ENCODE measurements at regions not wholly inside any gene's neighbourhood (a gene's known extent, or its start where the extent isn't known, plus 50 kb on each side); places are given as distances from the start of the nearest gene placed in this dataset.

DNA sequence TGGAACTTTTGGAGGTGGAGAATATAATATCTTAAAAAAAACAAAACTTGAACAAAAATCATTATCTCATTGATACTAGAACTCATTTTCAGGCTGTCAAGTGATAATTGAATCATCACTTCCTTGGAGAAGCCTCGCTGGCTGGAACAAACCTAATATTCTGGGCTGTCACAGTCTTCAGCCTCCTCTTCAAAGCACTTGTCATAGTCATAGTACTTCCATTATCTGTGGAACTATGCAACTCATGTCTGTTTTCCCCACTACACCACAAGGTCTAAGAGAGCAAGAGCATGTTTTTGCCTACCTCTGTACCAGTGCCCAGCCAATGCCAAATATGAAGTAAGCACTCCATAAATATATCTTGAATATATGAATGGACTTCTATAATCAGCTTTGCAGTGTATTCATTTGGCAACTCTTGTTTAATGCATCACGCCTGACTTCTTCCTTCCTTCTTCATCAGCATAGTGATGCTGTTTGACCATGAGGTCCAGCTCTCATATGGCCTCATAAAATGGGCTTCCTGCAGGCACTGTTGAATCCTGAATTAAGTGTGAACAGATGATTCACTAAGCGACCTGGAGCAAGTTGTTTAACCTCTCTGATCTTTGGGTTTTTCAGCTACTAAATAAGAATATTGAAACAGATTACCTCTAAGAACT, 86.6 kb upstream of the SNRK start:
- Histone ChIP-seq H3K4me3 (ENCODE audit: low read length in 2 of 2) (no peak overlapping the region), H3K9me3 (ENCODE audit: control insufficient read depth, low read length) (peaks cover 4% of the 10 kb centered on the region), H3K36me3 (ENCODE audit: control insufficient read depth in 1 of 2, insufficient read depth in 2 of 2, low read length in 1 of 2) (no peaks in the 10 kb centered on the region), H3K27me3 (ENCODE audit: control insufficient read depth in 1 of 2, insufficient read depth in 2 of 2, low read length in 1 of 2) (no peaks in the 10 kb centered on the region), H3K27ac (ENCODE audit: low read depth in 1 of 2, low read length in 2 of 2) (no peak overlapping the region), H3K4me1 (ENCODE audit: control insufficient read depth in 1 of 2, insufficient read depth in 2 of 2, low read length in 2 of 2) (no peaks in the 10 kb centered on the region)
- no peak for DNase-seq
- 84 to 85% methylated on average over 3 of the region's 3 CpGs for WGBS, 2 donors
- no peak for ATAC-seq (ENCODE audit: low FRiP score)
- intact Hi-C loops (cut with DNase I) = no loop called here

DNA sequence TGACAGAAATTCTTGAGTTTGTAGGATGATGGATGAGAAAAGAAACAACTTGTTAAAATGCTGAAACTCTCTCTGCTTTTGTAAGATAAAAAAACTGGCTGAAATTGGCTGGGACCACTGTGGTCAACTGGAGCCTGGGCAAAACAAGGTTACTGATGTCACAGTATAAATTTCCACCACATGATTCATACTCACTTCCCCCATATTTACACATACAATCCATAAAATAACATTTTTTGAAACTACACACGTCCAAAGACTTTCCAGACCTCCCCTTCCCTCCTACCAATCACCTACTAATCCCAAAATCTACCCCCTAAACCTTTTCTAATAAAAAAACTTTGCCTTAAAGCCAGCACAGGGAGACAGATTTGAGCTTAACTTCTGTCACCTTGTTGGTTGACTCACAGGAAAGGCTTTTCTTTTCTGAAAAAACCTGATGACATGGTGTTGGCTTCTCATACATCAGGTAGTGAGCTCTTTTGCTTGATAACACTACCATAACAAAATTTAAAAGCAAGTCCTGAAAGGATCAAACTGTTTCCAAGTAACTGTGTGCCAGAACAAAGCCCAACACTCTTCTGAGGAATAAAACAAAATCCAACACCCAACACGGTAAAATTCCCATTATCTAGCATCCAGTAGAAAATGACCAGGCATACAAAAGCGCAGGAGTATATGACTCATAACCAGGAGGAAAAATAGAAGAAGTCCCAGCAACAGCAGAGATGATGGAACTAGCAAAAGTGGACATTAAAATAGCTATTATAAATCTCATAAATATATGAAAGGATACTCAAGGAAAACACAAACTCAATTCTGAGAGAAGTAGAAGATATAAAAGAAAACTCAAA, 87.3 kb upstream of the SNRK start:
- H3K36me3 ChIP-seq (ENCODE audit: control insufficient read depth in 1 of 2, insufficient read depth in 2 of 2, low read length in 1 of 2) = no peaks in the 10 kb centered on the region
- no peak overlapping the region for H3K27ac ChIP-seq (ENCODE audit: low read depth in 1 of 2, low read length in 2 of 2)
- no peaks in the 10 kb centered on the region for H3K27me3 ChIP-seq (ENCODE audit: control insufficient read depth in 1 of 2, insufficient read depth in 2 of 2, low read length in 1 of 2)
- peaks cover 4% of the 10 kb centered on the region for H3K9me3 ChIP-seq (ENCODE audit: control insufficient read depth, low read length)
- no peak overlapping the region for H3K4me3 ChIP-seq (ENCODE audit: low read length in 2 of 2)
- intact Hi-C loops (cut with DNase I) = no loop called here
- no peaks in the 10 kb centered on the region for H3K4me1 ChIP-seq (ENCODE audit: control insufficient read depth in 1 of 2, insufficient read depth in 2 of 2, low read length in 2 of 2)
- WGBS, 2 donors = 57 to 58% methylated on average over 3 of the region's 3 CpGs
- no peak for ATAC-seq (ENCODE audit: low FRiP score)
- DNase-seq = no peak

- Histone ChIP-seq H3K4me1 (ENCODE audit: control insufficient read depth in 1 of 2, insufficient read depth in 2 of 2, low read length in 2 of 2) (no peaks in the 10 kb centered on the region), H3K9me3 (ENCODE audit: control insufficient read depth, low read length) (peaks cover 4% of the 10 kb centered on the region), H3K36me3 (ENCODE audit: control insufficient read depth in 1 of 2, insufficient read depth in 2 of 2, low read length in 1 of 2) (no peaks in the 10 kb centered on the region), H3K27ac (ENCODE audit: low read depth in 1 of 2, low read length in 2 of 2) (no peak overlapping the region), H3K27me3 (ENCODE audit: control insufficient read depth in 1 of 2, insufficient read depth in 2 of 2, low read length in 1 of 2) (no peaks in the 10 kb centered on the region), H3K4me3 (ENCODE audit: low read length in 2 of 2) (no peak overlapping the region)
- intact Hi-C loops (cut with DNase I) = no loop called here
- DNase-seq (no peak), ATAC-seq (ENCODE audit: low FRiP score) (no peak)
- WGBS, 2 donors = 61 to 65% methylated on average over 3 of the region's 3 CpGs
These were observed 88.0 kb upstream of the SNRK start for GRCh38 chr3:43198301-43198700.

DNA sequence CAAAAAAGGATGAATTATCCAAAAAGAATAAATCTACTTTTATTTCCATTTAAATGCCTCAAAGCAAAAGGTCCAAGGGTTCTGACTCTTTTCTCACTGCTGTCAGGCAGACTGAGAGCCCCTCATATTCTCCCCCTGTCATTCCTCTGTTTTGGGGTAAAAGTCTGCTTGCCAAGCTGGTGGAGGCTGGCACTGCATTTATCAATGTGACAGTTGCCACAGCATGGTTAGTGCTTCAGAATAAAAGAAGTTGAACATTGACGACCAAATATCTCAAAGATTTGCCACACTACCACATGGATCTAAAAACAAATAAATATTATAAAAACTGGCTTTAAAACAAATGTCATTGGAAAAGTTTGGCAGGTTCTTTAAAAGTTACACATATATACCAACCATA, 89.2 kb upstream of the SNRK start:
- no peak overlapping the region for H3K27ac ChIP-seq (ENCODE audit: low read depth in 1 of 2, low read length in 2 of 2)

GRCh38 chr3:43196721-43197120, 89.6 kb upstream of the SNRK start:
- H3K27ac ChIP-seq (ENCODE audit: low read depth in 1 of 2, low read length in 2 of 2) = no peak overlapping the region
- no peaks in the 10 kb centered on the region for H3K27me3 ChIP-seq (ENCODE audit: control insufficient read depth in 1 of 2, insufficient read depth in 2 of 2, low read length in 1 of 2)
- ATAC-seq (ENCODE audit: low FRiP score) = no peak
- peaks cover 4% of the 10 kb centered on the region for H3K9me3 ChIP-seq (ENCODE audit: control insufficient read depth, low read length)
- intact Hi-C loops (cut with DNase I) = no loop called here
- H3K4me3 ChIP-seq (ENCODE audit: low read length in 2 of 2) = no peak overlapping the region
- no peaks in the 10 kb centered on the region for H3K36me3 ChIP-seq (ENCODE audit: control insufficient read depth in 1 of 2, insufficient read depth in 2 of 2, low read length in 1 of 2)
- H3K4me1 ChIP-seq (ENCODE audit: control insufficient read depth in 1 of 2, insufficient read depth in 2 of 2, low read length in 2 of 2) = no peaks in the 10 kb centered on the region
- WGBS, 2 donors = 69% methylated on average over 6 of the region's 6 CpGs
- DNase-seq = no peak

More for the DNA sequence above, 89.2 kb upstream of the SNRK start:
- no peak for ATAC-seq (ENCODE audit: low FRiP score)
- intact Hi-C loops (cut with DNase I) = no loop called here
- Histone ChIP-seq H3K27me3 (ENCODE audit: control insufficient read depth in 1 of 2, insufficient read depth in 2 of 2, low read length in 1 of 2) (no peaks in the 10 kb centered on the region), H3K36me3 (ENCODE audit: control insufficient read depth in 1 of 2, insufficient read depth in 2 of 2, low read length in 1 of 2) (no peaks in the 10 kb centered on the region), H3K4me3 (ENCODE audit: low read length in 2 of 2) (no peak overlapping the region), H3K9me3 (ENCODE audit: control insufficient read depth, low read length) (peaks cover 4% of the 10 kb centered on the region), H3K4me1 (ENCODE audit: control insufficient read depth in 1 of 2, insufficient read depth in 2 of 2, low read length in 2 of 2) (no peaks in the 10 kb centered on the region)
- no peak for DNase-seq
- 54 to 71% methylated on average over 1 of the region's 1 CpG for WGBS, 2 donors

- WGBS, 2 donors = 65 to 70% methylated on average over 4 of the region's 4 CpGs
These were observed 89.2 kb upstream of the POMGNT2 start for GRCh38 chr3:43195115-43195498.

GRCh38 chr3:43194490-43195114, 88.7 kb upstream of the POMGNT2 start:
- intact Hi-C loops (cut with DNase I) = no loop called here
- no peak for DNase-seq
- 77 to 81% methylated on average over 6 of the region's 6 CpGs for WGBS, 2 donors
- H3K36me3 ChIP-seq (ENCODE audit: control insufficient read depth in 1 of 2, insufficient read depth in 2 of 2, low read length in 1 of 2) = no peaks in the 10 kb centered on the region
- H3K4me1 ChIP-seq (ENCODE audit: control insufficient read depth in 1 of 2, insufficient read depth in 2 of 2, low read length in 2 of 2) = no peaks in the 10 kb centered on the region
- no peak overlapping the region for H3K4me3 ChIP-seq (ENCODE audit: low read length in 2 of 2)
- ATAC-seq (ENCODE audit: low FRiP score) = no peak
- H3K27ac ChIP-seq (ENCODE audit: low read depth in 1 of 2, low read length in 2 of 2) = no peak overlapping the region
- peaks cover under 1% of the 10 kb centered on the region for H3K9me3 ChIP-seq (ENCODE audit: control insufficient read depth, low read length)
- H3K27me3 ChIP-seq (ENCODE audit: control insufficient read depth in 1 of 2, insufficient read depth in 2 of 2, low read length in 1 of 2) = no peaks in the 10 kb centered on the region

More at GRCh38 chr3:43195115-43195498, 89.2 kb upstream of the POMGNT2 start:
- DNase-seq = no peak
- intact Hi-C loops (cut with DNase I) = no loop called here
- peaks cover 2% of the 10 kb centered on the region for H3K9me3 ChIP-seq (ENCODE audit: control insufficient read depth, low read length)
- no peak overlapping the region for H3K27ac ChIP-seq (ENCODE audit: low read depth in 1 of 2, low read length in 2 of 2)
- H3K36me3 ChIP-seq (ENCODE audit: control insufficient read depth in 1 of 2, insufficient read depth in 2 of 2, low read length in 1 of 2) = no peaks in the 10 kb centered on the region
- no peak overlapping the region for H3K4me3 ChIP-seq (ENCODE audit: low read length in 2 of 2)
- ATAC-seq (ENCODE audit: low FRiP score) = no peak
- H3K4me1 ChIP-seq (ENCODE audit: control insufficient read depth in 1 of 2, insufficient read depth in 2 of 2, low read length in 2 of 2) = no peaks in the 10 kb centered on the region
- H3K27me3 ChIP-seq (ENCODE audit: control insufficient read depth in 1 of 2, insufficient read depth in 2 of 2, low read length in 1 of 2) = no peaks in the 10 kb centered on the region

GRCh38 chr3:43194069-43194468, 88.2 kb upstream of the POMGNT2 start:
- Histone ChIP-seq H3K4me1 (ENCODE audit: control insufficient read depth in 1 of 2, insufficient read depth in 2 of 2, low read length in 2 of 2) (no peaks in the 10 kb centered on the region), H3K36me3 (ENCODE audit: control insufficient read depth in 1 of 2, insufficient read depth in 2 of 2, low read length in 1 of 2) (no peaks in the 10 kb centered on the region), H3K9me3 (ENCODE audit: control insufficient read depth, low read length) (no peaks in the 10 kb centered on the region), H3K4me3 (ENCODE audit: low read length in 2 of 2) (no peak overlapping the region), H3K27ac (ENCODE audit: low read depth in 1 of 2, low read length in 2 of 2) (no peak overlapping the region), H3K27me3 (ENCODE audit: control insufficient read depth in 1 of 2, insufficient read depth in 2 of 2, low read length in 1 of 2) (no peaks in the 10 kb centered on the region)
- WGBS, 2 donors = 77 to 83% methylated on average over 6 of the region's 6 CpGs
- DNase-seq (no peak), ATAC-seq (ENCODE audit: low FRiP score) (no peak)
- intact Hi-C loops (cut with DNase I) = no loop called here
